A549 (cell line): ENCODE measurements at regions not wholly inside any gene's neighbourhood (a gene's known extent, or its start where the extent isn't known, plus 50 kb on each side); places are given as distances from the start of the nearest gene placed in this dataset.

ENCODE experiments used
- POLR2A ChIP-seq: IDR thresholded peaks from 2 replicates; pipeline ENCODE4 v1.6.1; 2012; ENCODE audit warnings: mild to moderate bottlenecking, low read length
- RAD21 ChIP-seq, 2 experiments: fragments of >200 bp in 1 of 2; sonication (Bioruptor Twin) in 1 of 2; formaldehyde crosslinking in 1 of 2; IDR thresholded peaks in 1 of 2; conservative IDR thresholded peaks in 1 of 2; 2 replicates in 1 of 2; 3 replicates in 1 of 2; pipeline ENCODE4 v1.6.1; 2012 to 2018; ENCODE audit warnings: inconsistent platforms in 1 of 2
- TF ChIP-seq, protein P1 (sequence below): IDR thresholded peaks from 2 replicates; pipeline ENCODE4 v1.6.1; 2012; ENCODE audit warnings: low read depth, borderline replicate concordance
- TF ChIP-seq, protein P2 (sequence below): fragments of >200 bp; sonication (Bioruptor Twin); formaldehyde crosslinking; IDR thresholded peaks from 3 replicates; pipeline ENCODE4 v1.5.1; 2016

DNA sequence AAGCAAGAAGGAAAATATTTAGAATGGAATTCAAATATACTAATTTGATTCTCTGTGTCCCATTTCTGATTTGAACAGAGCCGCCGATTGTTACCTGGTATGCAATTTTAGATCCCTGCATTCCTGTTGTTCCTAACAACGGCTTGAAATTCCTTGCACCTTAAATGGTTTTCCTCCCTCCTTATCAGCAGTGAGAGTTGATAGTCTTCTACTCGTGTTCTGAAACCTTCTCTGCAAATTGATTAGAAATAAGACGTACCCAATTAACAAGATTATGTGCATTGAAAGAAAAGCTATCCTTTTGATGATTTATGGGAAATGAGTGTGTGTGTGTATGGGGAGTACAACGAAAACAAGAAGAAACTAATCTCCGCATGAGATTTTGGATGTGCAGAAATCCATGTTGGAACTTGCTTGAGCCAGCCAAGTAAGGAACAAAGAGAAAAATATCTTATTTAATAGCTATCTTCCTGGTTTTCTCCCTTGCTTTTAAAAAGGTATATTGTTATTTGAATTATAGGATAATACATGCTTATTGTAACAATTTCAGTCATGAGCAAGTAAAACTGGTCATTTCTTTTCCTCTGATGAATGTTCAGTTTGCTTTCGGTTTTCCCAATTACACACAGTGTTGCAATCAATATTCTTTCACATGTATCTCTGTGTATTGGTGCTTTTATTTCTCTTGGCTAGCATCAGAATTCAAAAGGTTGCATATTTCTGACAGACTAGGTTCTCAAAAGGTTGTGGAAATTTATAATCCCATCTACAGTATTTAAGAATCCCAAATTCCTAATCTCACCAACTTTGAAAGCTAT is 211.1 kb upstream of the ACTBL2 start:
- TF ChIP-seq, protein P1, sequence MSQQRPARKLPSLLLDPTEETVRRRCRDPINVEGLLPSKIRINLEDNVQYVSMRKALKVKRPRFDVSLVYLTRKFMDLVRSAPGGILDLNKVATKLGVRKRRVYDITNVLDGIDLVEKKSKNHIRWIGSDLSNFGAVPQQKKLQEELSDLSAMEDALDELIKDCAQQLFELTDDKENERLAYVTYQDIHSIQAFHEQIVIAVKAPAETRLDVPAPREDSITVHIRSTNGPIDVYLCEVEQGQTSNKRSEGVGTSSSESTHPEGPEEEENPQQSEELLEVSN, result no peak
- TF ChIP-seq POLR2A (no peak), RAD21 (conservative IDR thresholded peaks at IDR 0.05 in 1 of 2, IDR thresholded peaks at IDR 0.05 in 1 of 2) (no peak)
- TF ChIP-seq, protein P2, sequence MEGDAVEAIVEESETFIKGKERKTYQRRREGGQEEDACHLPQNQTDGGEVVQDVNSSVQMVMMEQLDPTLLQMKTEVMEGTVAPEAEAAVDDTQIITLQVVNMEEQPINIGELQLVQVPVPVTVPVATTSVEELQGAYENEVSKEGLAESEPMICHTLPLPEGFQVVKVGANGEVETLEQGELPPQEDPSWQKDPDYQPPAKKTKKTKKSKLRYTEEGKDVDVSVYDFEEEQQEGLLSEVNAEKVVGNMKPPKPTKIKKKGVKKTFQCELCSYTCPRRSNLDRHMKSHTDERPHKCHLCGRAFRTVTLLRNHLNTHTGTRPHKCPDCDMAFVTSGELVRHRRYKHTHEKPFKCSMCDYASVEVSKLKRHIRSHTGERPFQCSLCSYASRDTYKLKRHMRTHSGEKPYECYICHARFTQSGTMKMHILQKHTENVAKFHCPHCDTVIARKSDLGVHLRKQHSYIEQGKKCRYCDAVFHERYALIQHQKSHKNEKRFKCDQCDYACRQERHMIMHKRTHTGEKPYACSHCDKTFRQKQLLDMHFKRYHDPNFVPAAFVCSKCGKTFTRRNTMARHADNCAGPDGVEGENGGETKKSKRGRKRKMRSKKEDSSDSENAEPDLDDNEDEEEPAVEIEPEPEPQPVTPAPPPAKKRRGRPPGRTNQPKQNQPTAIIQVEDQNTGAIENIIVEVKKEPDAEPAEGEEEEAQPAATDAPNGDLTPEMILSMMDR, result no peak
